IMR-90 (cell line): ENCODE measurements at regions not wholly inside any gene's neighbourhood (a gene's known extent, or its start where the extent isn't known, plus 50 kb on each side); places are given as distances from the start of the nearest gene placed in this dataset.

Source experiments
- ATAC-seq: fragments of 200-7000 bp; cut with Tn5 transposase; 2 replicates; pipeline ENCODE4 v1.9.1; 2020; ENCODE audit warnings: low read depth, mild to moderate bottlenecking, moderate library complexity
- BruUV-seq: library from RNA; stranded (reverse); fragments of 400-500 nt; replicated peaks from 2 replicates; lab custom pipeline; 2021; lab: Mats Ljungman, UMichigan
- CTCF ChIA-PET: fragments of 300-600 bp; formaldehyde crosslinking; extraction: SDS; loops from one replicate; lab custom pipeline; 2021; ENCODE audit warnings: antibody characterized with exemption; lab: Yijun Ruan, JAX
- POLR2A ChIA-PET: fragments of 300-600 bp; sonication (Branson Sonifier 250); formaldehyde crosslinking; loops from one replicate; lab custom pipeline; 2022; ENCODE audit warnings: antibody characterized with exemption; ENCODE audit not compliant: unreplicated experiment; lab: Charles Lee
- DNase-seq: peaks from one replicate; pipeline ENCODE4 v3.0.0; 2013
- H2AFZ ChIP-seq: replicated peaks from 2 replicates; pipeline ENCODE3; 2013; ENCODE audit warnings: low read length, mild to moderate bottlenecking; ENCODE audit not compliant: poor library complexity
- H2AK5ac ChIP-seq: 2 replicates; pipeline ENCODE4 v1.6.1; 2013; ENCODE audit warnings: low read depth, low read length, inconsistent platforms
- H2AK9ac ChIP-seq: replicated peaks from 2 replicates; pipeline ENCODE3; 2013; ENCODE audit warnings: mild to moderate bottlenecking, low read depth, low read length, moderate library complexity; ENCODE audit not compliant: poor library complexity
- H2BK120ac ChIP-seq: 2 replicates; pipeline ENCODE4 v1.6.1; 2013; ENCODE audit warnings: low read depth, low read length, inconsistent platforms
- H2BK15ac ChIP-seq: 3 replicates; pipeline ENCODE4 v1.6.1; 2013; ENCODE audit warnings: low read depth, low read length, inconsistent platforms
- H2BK20ac ChIP-seq: 2 replicates; pipeline ENCODE4 v1.6.1; 2013; ENCODE audit warnings: low read depth, mild to moderate bottlenecking, inconsistent platforms, low read length, moderate library complexity
- H2BK5ac ChIP-seq: 2 replicates; pipeline ENCODE4 v1.6.1; 2013; ENCODE audit warnings: mild to moderate bottlenecking, low read depth, low read length, inconsistent platforms; ENCODE audit not compliant: poor library complexity, severe bottlenecking
- H3K14ac ChIP-seq: replicated peaks from 2 replicates; pipeline ENCODE4 v1.6.1; 2013; ENCODE audit warnings: low read depth, low read length, inconsistent platforms
- H3K18ac ChIP-seq: 2 replicates; pipeline ENCODE4 v1.6.1; 2013; ENCODE audit warnings: low read depth, low read length, control low read depth
- H3K23ac ChIP-seq: 2 replicates; pipeline ENCODE4 v1.6.1; 2013; ENCODE audit warnings: low read depth, low read length, inconsistent platforms
- H3K27ac ChIP-seq: 2 replicates; pipeline ENCODE4 v1.5.1; 2013; ENCODE audit warnings: mild to moderate bottlenecking, control low read depth, low read length; ENCODE audit not compliant: insufficient read depth
- H3K27me3 ChIP-seq: 2 replicates; pipeline ENCODE4 v1.6.1; 2013; ENCODE audit warnings: low read length; ENCODE audit not compliant: control insufficient read depth, insufficient read depth
- H3K36me3 ChIP-seq: 2 replicates; pipeline ENCODE4 v1.6.1; 2013; ENCODE audit warnings: low read length, mixed read lengths; ENCODE audit not compliant: control insufficient read depth, insufficient read depth
- H3K4ac ChIP-seq: 2 replicates; pipeline ENCODE4 v1.6.1; 2013; ENCODE audit warnings: low read depth, low read length, inconsistent platforms
- H3K4me1 ChIP-seq: 2 replicates; pipeline ENCODE4 v1.6.1; 2013; ENCODE audit warnings: low read length, mixed read lengths; ENCODE audit not compliant: control insufficient read depth, insufficient read depth
- H3K4me2 ChIP-seq: 2 replicates; pipeline ENCODE4 v1.6.1; 2013; ENCODE audit warnings: low read depth, mild to moderate bottlenecking, control low read depth, low read length, moderate library complexity
- H3K4me3 ChIP-seq: 2 replicates; pipeline ENCODE4 v1.5.1; 2013; ENCODE audit warnings: low read depth, mild to moderate bottlenecking, control low read depth, low read length, moderate library complexity; ENCODE audit not compliant: insufficient read depth
- H3K56ac ChIP-seq: 2 replicates; pipeline ENCODE4 v1.6.1; 2013; ENCODE audit warnings: low read length, inconsistent platforms; ENCODE audit not compliant: insufficient read depth; ENCODE audit errors: extremely low read depth
- H3K79me1 ChIP-seq, 2 experiments: 2 replicates each; pipeline ENCODE4 v1.6.1; 2013; ENCODE audit warnings: low read length in 2 of 2, inconsistent platforms in 1 of 2, low read depth in 1 of 2
- H3K9ac ChIP-seq: 2 replicates; pipeline ENCODE4 v1.6.1; 2013; ENCODE audit warnings: low read depth, low read length, control low read depth
- H3K9me1 ChIP-seq: 2 replicates; pipeline ENCODE4 v1.6.1; 2013; ENCODE audit warnings: low read length, inconsistent platforms; ENCODE audit not compliant: insufficient read depth
- H3K9me3 ChIP-seq: 2 replicates; pipeline ENCODE4 v1.6.1; 2013; ENCODE audit warnings: low read length; ENCODE audit not compliant: control insufficient read depth, insufficient read depth
- H4K20me1 ChIP-seq: 2 replicates; pipeline ENCODE4 v1.6.1; 2013; ENCODE audit warnings: low read length, inconsistent platforms; ENCODE audit not compliant: insufficient read depth
- H4K5ac ChIP-seq: 2 replicates; pipeline ENCODE4 v1.6.1; 2013; ENCODE audit warnings: mild to moderate bottlenecking, low read depth, low read length, control low read depth
- H4K8ac ChIP-seq, 2 experiments: 2 replicates each; pipeline ENCODE4 v1.6.1; 2013; ENCODE audit warnings: low read depth in 2 of 2, low read length in 2 of 2, control low read depth in 1 of 2, inconsistent platforms in 1 of 2
- H4K91ac ChIP-seq: 2 replicates; pipeline ENCODE4 v1.6.1; 2013; ENCODE audit warnings: low read depth, low read length, inconsistent platforms; ENCODE audit not compliant: insufficient read depth
- MXI1 ChIP-seq: IDR thresholded peaks from 2 replicates; pipeline ENCODE4 v1.6.1; 2012; ENCODE audit warnings: low read depth, mild to moderate bottlenecking, low read length, moderate library complexity, borderline replicate concordance
- dilution Hi-C: fragments of 300-500 bp; cut with HindIII; formaldehyde crosslinking; loops from one replicate; pipeline ENCODE4 v1.14.3; 2018; ENCODE audit warnings: low sequenced_read_pairs; ENCODE audit not compliant: unreplicated experiment
- in situ Hi-C: fragments of 300-500 bp; cut with MboI; formaldehyde crosslinking; loops from 3 replicates; pipeline ENCODE4 v1.14.3; 2019; ENCODE audit warnings: low sequenced_read_pairs, inconsistent platforms, mixed read lengths
- intact Hi-C: fragments of 100-400 bp; cut with micrococcal nuclease; formaldehyde crosslinking; loops from 2 replicates; pipeline ENCODE4 v1.10.0; 2022

DNA sequence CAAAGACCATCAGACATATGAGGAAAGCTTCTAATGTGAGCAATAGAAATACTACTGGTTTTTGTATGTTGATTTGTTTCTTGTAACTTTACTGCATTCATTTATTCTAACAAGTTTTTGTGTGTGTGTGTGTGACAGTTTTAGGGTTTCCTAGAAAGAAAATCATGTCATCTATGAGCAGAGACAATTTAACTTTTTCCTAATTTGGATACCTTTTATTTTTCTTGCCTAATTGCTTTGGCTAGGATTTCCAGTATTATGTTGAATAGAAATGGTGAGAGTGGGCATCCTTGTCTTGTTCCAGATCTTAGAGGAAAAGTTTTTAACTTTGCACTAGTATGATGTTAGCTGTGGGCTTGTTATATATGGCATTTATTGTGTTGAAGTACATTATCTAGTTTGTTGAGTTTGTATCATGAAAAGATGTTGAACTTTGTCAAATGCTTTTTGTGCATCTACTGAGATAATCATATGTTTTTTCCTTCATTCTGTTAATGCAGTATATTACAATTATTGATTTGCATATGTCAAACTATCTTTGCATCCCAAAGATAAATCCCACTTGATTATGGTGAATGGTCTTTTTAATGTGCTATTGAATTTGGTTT lies 117.3 kb upstream of the CDC42EP3 start:
- no peak overlapping the region for H2BK5ac ChIP-seq
- 0 out of 4 replicates have a peak, but pooled peaks cover 0 to 9% of the 10 kb centered on the region in 2 experiments for H3K79me1 ChIP-seq
- H3K4me3 ChIP-seq = no peak overlapping the region
- POLR2A ChIA-PET = interaction anchor here (0.7 kb wide), 1 partner anchor 374 kb away, joined by 3 read pairs; no protein-coding TSS in a partner anchor
- H2AK5ac ChIP-seq = no peak overlapping the region
- ATAC-seq (no peak), DNase-seq (no peak)
- H3K14ac ChIP-seq = no peak overlapping the region
- intact Hi-C loops = no loop called here
- H3K18ac ChIP-seq = no peak overlapping the region
- H3K4ac ChIP-seq = no peak overlapping the region
- H3K27me3 ChIP-seq = no peaks in the 10 kb centered on the region
- H3K23ac ChIP-seq = no peak overlapping the region
- dilution Hi-C loops = no loop called here
- no peak overlapping the region for H3K56ac ChIP-seq
- H2AK9ac ChIP-seq = no peak overlapping the region
- H2BK15ac ChIP-seq = no peak overlapping the region
- H3K4me2 ChIP-seq = no peak overlapping the region
- no peaks in the 10 kb centered on the region for H4K20me1 ChIP-seq
- H3K9me3 ChIP-seq = peaks cover 10% of the 10 kb centered on the region; the same call in 1 of the 2 replicates
- H3K4me1 ChIP-seq = peaks cover 15% of the 10 kb centered on the region
- H3K27ac ChIP-seq = no peak overlapping the region
- no peak for TF ChIP-seq MXI1
- no peak overlapping the region for H2BK20ac ChIP-seq
- H3K36me3 ChIP-seq = no peaks in the 10 kb centered on the region
- H4K5ac ChIP-seq = no peak overlapping the region
- H3K9ac ChIP-seq = no peak overlapping the region
- BruUV-seq = no TSS peak
- no peak overlapping the region for H4K8ac ChIP-seq
- peaks cover 10% of the 10 kb centered on the region; the same call in 1 of the 2 replicates for H3K9me1 ChIP-seq
- no peak overlapping the region for H2BK120ac ChIP-seq
- CTCF ChIA-PET = interaction anchor here (0.8 to 1.1 kb wide), 2 partner anchors 12 to 44 kb away, joined by 3 to 4 read pairs; no protein-coding TSS in a partner anchor
- H4K91ac ChIP-seq = no peak overlapping the region
- in situ Hi-C loops = no loop called here
- no peak overlapping the region for H2AFZ ChIP-seq
